ENCODE measurements at regions not wholly inside any gene's neighbourhood (a gene's known extent, or its start where the extent isn't known, plus 50 kb on each side); places are given as distances from the start of the nearest gene placed in this dataset.

DNA sequence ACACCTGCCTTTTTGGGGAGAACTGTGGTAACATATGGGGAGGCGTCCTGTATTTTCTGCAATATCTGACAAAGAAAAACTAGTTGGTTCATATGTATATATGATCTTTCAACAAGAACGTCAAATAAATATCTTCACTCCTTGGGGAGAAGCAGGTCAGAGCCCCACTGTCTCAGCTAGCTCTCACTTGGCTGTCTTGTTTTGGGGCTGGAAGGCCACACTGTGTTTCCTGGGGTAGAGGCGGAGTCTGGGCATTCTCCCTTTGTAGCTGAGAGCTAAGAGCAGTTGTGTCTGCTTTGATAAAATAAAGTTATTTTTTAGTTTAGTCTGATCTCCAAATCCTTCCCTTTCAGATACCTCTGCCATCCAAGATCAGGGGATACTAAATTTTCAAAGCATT is 83.9 kb upstream of the IGFBP3 start:
- DNase-seq (no peak), ATAC-seq (no peak)
- Histone ChIP-seq H3K4me1 (no peaks in the 10 kb centered on the region), H3K27ac (no peak overlapping the region), H3K9me3 (peaks cover 0 to 3% of the 10 kb centered on the region in 2 donors), H3K27me3 (no peaks in the 10 kb centered on the region), H3K4me3 (no peak overlapping the region), H3K36me3 (no peaks in the 10 kb centered on the region)
- intact Hi-C loops (cut with DNase I), result no loop called here
- TF ChIP-seq, protein P1, sequence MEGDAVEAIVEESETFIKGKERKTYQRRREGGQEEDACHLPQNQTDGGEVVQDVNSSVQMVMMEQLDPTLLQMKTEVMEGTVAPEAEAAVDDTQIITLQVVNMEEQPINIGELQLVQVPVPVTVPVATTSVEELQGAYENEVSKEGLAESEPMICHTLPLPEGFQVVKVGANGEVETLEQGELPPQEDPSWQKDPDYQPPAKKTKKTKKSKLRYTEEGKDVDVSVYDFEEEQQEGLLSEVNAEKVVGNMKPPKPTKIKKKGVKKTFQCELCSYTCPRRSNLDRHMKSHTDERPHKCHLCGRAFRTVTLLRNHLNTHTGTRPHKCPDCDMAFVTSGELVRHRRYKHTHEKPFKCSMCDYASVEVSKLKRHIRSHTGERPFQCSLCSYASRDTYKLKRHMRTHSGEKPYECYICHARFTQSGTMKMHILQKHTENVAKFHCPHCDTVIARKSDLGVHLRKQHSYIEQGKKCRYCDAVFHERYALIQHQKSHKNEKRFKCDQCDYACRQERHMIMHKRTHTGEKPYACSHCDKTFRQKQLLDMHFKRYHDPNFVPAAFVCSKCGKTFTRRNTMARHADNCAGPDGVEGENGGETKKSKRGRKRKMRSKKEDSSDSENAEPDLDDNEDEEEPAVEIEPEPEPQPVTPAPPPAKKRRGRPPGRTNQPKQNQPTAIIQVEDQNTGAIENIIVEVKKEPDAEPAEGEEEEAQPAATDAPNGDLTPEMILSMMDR (IDR thresholded peaks at IDR 0.05), result no peak

DNA sequence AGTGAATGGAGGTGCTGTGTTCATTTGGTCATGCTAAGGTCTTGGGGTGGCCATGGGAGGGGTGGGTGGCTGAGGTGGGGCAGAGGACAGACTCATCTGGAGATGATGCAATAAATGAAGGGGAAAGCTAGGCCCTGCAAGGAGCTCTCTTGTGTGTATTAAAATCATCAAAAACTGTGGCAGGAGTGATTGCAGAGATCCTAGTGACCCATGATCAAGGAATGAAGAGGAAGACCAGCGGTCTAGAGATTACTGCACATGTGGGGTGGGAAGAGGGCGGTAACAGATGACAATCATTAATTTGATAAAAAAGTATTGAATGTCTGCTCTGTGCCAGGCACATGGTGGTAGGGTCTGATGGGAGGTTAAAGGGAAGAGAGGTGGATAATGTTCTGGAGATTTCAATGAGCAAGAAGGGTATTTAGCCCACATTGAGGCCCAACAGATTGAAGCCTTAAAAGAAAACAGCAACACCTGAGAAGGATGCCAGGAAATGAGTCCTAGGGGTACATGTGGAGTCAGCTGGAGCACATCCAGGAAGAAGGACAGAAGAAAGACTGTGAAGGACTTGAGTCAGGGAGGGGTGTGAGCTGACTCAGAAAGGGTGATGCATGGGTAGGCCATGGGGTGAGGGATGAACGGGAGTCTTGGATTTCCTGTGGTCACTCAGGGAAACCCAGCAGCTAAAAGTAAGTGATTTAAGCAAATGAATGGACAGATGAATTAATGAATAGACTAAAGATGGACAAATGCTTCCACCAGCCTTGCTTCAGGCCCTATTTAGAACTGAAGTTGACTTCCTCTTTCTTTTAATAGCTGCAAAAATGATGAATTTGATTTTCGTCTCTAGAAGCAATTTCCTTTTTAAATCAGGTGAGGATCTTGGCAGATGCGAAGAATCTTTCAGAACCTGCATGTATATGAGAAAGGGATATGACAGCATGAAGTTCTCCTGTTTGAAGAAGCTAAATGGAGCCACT is 83.1 kb upstream of the IGFBP3 start:
- Histone ChIP-seq H3K27me3 (no peaks in the 10 kb centered on the region), H3K36me3 (no peaks in the 10 kb centered on the region), H3K27ac (no peak overlapping the region), H3K9me3 (peaks cover 0 to 3% of the 10 kb centered on the region in 2 donors), H3K4me1 (no peaks in the 10 kb centered on the region), H3K4me3 (no peak overlapping the region)
- intact Hi-C loops (cut with DNase I), result no loop called here
- TF ChIP-seq, protein P1 (IDR thresholded peaks at IDR 0.05), result no peak
- DNase-seq (no peak), ATAC-seq (no peak)

DNA sequence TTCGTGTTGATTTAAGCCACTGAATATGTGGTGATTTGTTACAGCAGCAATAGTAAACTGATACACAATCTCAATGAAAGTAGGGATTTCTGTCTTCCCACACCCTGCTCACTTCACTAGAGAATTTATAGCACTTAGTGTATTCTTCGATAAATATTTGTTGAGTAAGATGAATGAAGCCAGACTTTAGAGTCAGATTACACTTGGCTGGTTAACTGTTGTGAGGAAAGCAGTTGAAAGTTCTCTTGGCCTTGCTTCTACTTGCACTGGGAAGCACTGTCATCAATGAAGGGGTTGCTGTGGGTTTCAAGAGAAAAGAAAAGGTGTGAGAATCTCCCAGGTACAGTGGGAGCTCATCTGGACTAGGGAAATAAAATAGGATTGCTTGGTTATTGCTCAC is 82.1 kb upstream of the IGFBP3 start:
- Histone ChIP-seq H3K9me3 (peaks cover 0 to 3% of the 10 kb centered on the region in 2 donors), H3K4me3 (no peak overlapping the region), H3K27ac (no peak overlapping the region), H3K36me3 (no peaks in the 10 kb centered on the region), H3K27me3 (no peaks in the 10 kb centered on the region), H3K4me1 (no peaks in the 10 kb centered on the region)
- DNase-seq (no peak), ATAC-seq (no peak)
- TF ChIP-seq, protein P1 (IDR thresholded peaks at IDR 0.05), result no peak
- intact Hi-C loops (cut with DNase I), result no loop called here

DNA sequence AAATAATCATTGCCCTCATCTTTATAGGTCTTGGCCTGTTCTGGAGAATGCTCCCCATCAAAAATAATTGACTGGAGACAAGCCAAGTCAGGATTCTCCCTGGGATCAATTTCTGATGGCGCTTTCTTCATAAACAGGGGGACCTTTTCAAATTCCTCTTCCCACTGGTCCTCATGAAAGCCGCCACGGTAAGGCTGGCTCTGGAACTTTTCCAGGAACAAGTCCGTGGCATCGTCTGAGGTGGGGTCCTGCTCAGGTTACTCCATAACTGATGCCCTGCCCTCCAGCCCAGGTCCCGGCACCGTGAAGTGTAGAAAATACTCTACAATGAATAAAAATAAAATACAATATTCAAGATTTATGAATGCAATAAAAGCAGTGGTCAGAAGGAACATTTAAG is 79.4 kb upstream of the IGFBP3 start:
- peaks cover 0 to 23% of the 10 kb centered on the region in 2 donors for H3K9me3 ChIP-seq
- H3K36me3 ChIP-seq, result no peaks in the 10 kb centered on the region
- H3K27ac ChIP-seq, result no peak overlapping the region
- TF ChIP-seq, protein P1 (IDR thresholded peaks at IDR 0.05), result no peak
- H3K4me1 ChIP-seq, result no peaks in the 10 kb centered on the region
- DNase-seq, result peak in 1 of 4 donors; percentile 27
- ATAC-seq, result no peak
- intact Hi-C loops (cut with DNase I), result no loop called here
- H3K4me3 ChIP-seq, result no peak overlapping the region
- H3K27me3 ChIP-seq, result no peaks in the 10 kb centered on the region

DNA sequence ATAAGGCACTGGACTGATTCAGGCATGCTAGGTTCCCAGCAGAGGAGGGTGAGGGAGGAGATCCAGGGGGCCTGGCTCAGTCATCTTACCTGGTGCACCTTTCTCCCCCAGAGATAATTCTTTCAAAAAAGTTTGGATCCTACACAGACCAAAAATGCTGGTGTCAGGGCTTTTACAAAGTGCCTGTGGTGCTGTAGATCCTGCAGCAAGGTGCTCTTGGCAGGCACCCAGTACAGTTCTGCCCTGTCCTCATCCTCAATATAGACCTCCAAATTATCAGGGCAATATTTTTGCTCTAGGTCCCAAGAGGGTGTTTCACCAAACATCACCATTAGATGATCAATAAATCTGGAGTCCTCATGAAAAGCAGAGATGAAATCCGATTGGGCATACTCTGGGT is 78.5 kb upstream of the IGFBP3 start:
- intact Hi-C loops (cut with DNase I), result no loop called here
- DNase-seq (no peak), ATAC-seq (no peak)
- Histone ChIP-seq H3K27ac (no peak overlapping the region), H3K4me3 (no peak overlapping the region), H3K36me3 (no peaks in the 10 kb centered on the region), H3K4me1 (no peaks in the 10 kb centered on the region), H3K27me3 (no peaks in the 10 kb centered on the region), H3K9me3 (peaks cover 0 to 26% of the 10 kb centered on the region in 2 donors)
- TF ChIP-seq, protein P1 (IDR thresholded peaks at IDR 0.05), result no peak

Measured in left lung (tissue), 4 donors.